HG02884 (cell line): ENCODE measurements at regions not wholly inside any gene's neighbourhood (a gene's known extent, or its start where the extent isn't known, plus 50 kb on each side); places are given as distances from the start of the nearest gene placed in this dataset.

Experiments
- ATAC-seq: cut with Tn5 transposase; IDR thresholded peaks from one replicate; pipeline ENCODE4 v1.9.1; 2021; ENCODE audit warnings: mild to moderate bottlenecking, moderate library complexity; ENCODE audit not compliant: unreplicated experiment

GRCh38 chr18:34077599-34077998, 147.1 kb downstream of the NOL4 start:
- no peak for ATAC-seq

- ATAC-seq: no peak
Observed at GRCh38 chr18:34075963-34076860, 148.5 kb downstream of the NOL4 start.

GRCh38 chr18:34061226-34061625, 163.5 kb downstream of the NOL4 start:
- ATAC-seq: no peak

GRCh38 chr18:34055227-34055626, 169.5 kb downstream of the NOL4 start:
- no peak for ATAC-seq

DNA sequence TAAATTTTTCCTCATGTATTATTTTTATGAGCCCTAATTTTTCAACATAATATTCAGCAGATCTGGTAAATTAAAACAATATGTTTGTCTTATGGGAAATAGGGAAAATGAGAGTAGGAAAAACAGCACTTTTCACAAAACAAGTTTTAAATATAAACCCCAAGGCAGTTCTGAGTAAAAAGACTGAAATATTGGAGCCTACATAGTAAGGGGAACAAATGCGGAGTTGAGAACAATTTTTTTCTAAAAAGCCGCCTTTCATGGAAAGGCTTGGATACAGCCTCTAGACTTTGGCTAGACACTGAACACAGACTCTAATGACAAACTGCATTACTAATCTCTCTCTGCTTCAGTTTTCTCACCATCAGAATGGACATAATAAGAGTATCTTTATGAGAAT, 174.1 kb downstream of the NOL4 start:
- no peak for ATAC-seq

DNA sequence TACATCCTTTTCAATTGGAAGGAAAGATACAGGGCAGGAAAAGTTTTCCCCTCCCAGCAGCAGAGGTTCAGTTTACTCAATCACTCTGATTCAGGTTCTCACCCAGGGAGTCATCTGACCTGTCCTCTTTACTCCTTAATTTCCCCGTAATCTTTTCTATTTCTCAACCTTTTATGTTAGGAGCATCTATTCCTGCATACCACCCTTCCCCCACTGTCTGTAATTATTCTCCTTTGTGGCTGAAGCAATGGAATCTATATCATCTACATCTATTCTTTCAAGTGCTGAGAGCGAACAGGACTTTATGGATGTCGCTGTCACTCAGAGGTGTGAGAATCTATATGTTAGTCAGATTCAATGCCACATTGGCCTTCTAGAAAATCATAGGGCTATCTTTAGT, 175.2 kb downstream of the NOL4 start:
- ATAC-seq: no peak

GRCh38 chr18:34048423-34048822, 176.3 kb downstream of the NOL4 start:
- no peak for ATAC-seq

GRCh38 chr18:34042423-34043146, 182.1 kb downstream of the NOL4 start:
- ATAC-seq: no peak

GRCh38 chr18:34039611-34040010, 185.1 kb downstream of the NOL4 start:
- no peak for ATAC-seq

GRCh38 chr18:34039201-34039600, 185.5 kb downstream of the NOL4 start:
- no peak for ATAC-seq

- no peak for ATAC-seq
Observed at GRCh38 chr18:34038086-34038485, 186.6 kb downstream of the NOL4 start.

DNA sequence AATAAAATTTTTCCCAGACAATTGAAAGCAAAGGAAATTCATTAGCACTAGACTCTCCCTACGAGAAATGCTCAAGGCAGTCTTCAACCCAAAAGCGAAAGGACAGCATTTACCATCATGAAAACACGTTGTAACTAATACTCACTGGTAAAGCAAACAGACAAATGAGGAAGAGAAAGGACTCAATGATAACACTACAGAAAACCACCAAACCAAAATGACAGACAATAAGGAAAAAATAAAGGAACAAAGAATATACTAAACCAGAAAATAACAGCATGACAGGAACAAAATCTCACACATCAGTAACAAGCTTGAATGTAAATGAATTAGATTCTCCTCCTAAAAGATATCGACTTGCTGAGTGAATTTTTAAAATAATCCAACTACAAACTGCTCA, 190.7 kb downstream of the NOL4 start:
- ATAC-seq: no peak

- no peak for ATAC-seq
Observed at GRCh38 chr18:34031810-34032209, 192.9 kb downstream of the NOL4 start.

- ATAC-seq: no peak
Observed at GRCh38 chr18:34028324-34028723, 196.4 kb downstream of the NOL4 start.

- no peak for ATAC-seq
Observed at GRCh38 chr18:34025191-34025801, 199.4 kb downstream of the NOL4 start.

- no peak for ATAC-seq
Observed at GRCh38 chr18:34023471-34023870, 201.2 kb downstream of the NOL4 start.

DNA sequence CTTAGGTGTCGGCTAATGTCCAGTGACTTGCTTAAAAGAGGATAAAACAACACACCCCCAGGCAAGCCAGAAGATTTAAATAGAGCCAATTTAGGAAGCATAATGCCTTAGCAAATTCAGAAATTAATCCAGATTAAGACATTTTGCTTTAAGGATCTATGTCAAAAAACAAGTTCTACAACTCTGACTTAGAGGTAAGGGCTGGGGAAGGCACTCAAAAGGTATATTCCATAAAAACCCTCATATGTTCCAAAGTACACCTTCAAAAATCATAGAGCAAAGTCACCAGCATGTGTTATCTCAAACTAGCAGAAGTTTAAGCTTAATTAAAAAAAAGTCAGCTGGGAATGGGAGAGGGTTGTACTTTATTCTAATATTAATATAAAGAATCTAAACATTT, 206.4 kb downstream of the NOL4 start:
- no peak for ATAC-seq

DNA sequence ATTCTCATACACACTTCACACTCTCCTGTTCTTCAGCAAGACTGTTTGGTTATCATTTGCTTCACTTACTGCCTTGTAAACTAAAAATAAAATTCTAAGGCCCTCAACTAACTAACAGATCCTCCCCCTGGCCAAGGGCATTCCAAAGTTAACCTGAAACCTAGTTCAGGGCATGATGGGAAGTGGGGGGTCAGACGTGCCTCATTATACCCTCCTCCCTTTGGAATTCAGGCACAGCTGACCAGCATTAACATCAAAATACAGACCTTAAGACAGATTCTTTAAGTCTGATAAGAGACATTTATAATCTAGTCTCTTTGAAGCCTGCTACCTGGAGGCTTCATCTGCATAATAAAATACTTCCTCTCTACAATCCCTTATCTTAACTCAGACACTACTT, 221.0 kb downstream of the NOL4 start:
- ATAC-seq: no peak

- ATAC-seq: no peak
Observed at GRCh38 chr18:34002130-34002529, 222.6 kb downstream of the NOL4 start.

GRCh38 chr18:34001376-34001775, 223.3 kb downstream of the NOL4 start:
- no peak for ATAC-seq

- no peak for ATAC-seq
Observed at GRCh38 chr18:33987206-33987605, 237.5 kb downstream of the NOL4 start.

DNA sequence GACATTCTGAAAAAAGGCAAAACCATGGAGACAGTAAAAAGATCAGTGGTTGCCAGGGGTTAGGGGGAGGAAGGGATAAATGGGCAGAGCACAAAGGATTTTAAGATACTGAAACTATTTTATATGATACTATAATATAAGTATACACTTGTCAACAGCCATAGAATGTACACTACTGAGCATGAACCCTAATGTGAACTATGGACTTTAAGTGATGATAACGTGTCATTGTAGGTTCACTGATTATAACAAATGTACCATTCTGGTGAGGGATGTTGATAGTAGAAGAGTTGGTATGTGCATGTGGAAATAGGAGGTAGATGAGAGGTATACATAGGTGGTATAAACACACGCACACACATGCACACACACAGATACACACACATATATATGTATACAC, 241.6 kb downstream of the NOL4 start:
- no peak for ATAC-seq
